HG02763 (cell line): ENCODE measurements at regions not wholly inside any gene's neighbourhood (a gene's known extent, or its start where the extent isn't known, plus 50 kb on each side); places are given as distances from the start of the nearest gene placed in this dataset.
"Not testable (repeated sequence)": the region's sequence is repeated elsewhere in the genome, so short reads cannot be mapped to it uniquely, and the experiment has no call there.

Experiments
- ATAC-seq: cut with Tn5 transposase; IDR thresholded peaks from one replicate; pipeline ENCODE4 v1.9.1; 2021; ENCODE audit warnings: mild to moderate bottlenecking, moderate library complexity; ENCODE audit not compliant: unreplicated experiment

DNA sequence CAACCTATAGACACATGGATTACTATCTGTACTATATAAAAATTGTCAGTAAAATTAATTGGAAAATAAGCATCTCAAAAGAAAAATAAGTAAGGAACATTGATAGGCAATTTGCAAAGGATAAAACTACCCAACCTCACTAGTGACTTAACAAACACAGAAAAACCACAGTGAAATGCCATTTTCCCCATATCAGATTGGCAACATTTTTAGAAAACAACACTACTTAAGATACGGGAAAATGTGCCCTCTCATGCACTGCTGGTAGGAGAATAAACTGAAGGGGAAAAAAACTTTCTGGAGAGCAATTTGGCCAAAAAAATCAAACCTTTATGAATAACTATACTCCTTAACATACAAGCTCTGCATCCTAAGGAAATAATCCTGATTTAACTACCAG, 254.0 kb downstream of the DEPDC1B start:
- ATAC-seq: no peak

DNA sequence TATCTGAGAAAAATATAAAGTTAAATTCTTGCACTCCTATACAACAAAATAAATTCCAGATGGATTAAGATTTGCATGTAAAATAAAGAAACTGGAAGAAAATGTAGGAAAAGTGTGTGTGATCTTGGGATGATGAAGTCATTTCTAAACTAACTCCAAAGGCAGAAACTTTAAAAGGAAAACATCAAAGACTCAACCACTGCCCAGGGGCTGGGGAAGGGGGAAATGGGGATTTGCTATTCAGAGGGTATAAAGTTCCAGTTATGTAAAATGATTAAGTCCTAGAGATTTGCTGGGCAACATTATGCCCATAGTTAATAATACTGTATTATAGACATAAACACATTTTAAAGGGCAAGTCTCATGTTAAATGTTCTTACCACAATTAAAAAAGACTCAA, 254.5 kb downstream of the DEPDC1B start:
- no peak for ATAC-seq

GRCh38 chr5:60444661-60445360, 255.2 kb downstream of the DEPDC1B start:
- ATAC-seq: no peak

GRCh38 chr5:60439552-60439951, 260.4 kb downstream of the DEPDC1B start:
- ATAC-seq: no peak

DNA sequence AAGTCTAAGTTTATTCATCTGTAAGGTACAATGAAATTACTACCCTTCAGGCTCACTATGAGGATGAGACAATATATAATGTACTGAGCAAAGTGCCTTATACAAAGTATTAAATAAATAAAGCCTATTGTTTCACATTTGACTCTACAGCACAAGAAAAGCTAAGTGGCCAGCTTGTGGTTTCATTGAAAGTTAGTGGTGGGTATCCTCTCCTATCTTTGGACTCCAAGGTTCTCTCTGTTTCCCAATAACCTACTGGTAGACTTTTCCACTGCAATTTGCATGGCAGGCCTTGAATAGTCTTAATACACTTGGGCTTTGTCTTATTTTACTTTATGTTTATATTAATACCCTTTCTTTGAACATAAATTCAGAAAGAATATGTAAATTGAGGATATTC, 262.7 kb downstream of the DEPDC1B start:
- no peak for ATAC-seq

DNA sequence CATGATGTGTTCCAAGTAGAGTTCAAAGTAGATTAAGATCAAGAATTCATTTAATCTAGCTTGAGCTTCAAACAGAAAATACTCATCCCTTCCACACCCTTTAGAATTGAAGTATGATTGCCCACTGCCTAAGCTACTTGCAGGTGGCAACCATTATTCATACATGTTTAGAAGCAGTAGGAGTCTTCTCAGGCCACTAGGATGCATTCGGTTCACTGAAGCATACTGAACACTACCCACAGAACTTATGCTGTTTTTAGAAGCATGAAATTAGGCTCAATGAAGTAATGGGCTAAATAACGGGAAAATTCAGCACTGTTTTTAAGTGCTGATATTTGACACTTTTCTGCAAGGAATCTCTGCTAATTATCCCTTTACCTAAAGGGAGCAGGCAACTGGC, 263.4 kb downstream of the DEPDC1B start:
- peak; percentile 70 for ATAC-seq

- no peak for ATAC-seq
Observed at GRCh38 chr5:60435808-60436207, 264.2 kb downstream of the DEPDC1B start.

DNA sequence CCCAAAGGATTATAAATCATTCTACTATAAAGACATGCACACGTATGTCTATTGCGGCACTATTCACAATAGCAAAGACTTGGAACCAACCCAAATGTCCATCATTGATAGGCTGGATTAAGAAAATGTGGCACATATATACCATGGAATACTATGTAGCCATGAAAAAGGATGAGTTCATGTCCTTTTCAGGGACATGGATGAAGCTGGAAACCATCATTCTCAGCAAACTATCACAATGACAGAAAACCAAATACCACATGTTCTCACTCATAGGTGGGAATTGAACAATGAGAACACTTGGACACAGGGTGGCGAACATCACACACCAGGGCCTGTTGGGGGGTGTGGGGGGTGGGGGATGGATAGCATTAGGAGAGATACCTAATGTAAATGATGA, 273.8 kb downstream of the DEPDC1B start:
- not testable (repeated sequence) for ATAC-seq

DNA sequence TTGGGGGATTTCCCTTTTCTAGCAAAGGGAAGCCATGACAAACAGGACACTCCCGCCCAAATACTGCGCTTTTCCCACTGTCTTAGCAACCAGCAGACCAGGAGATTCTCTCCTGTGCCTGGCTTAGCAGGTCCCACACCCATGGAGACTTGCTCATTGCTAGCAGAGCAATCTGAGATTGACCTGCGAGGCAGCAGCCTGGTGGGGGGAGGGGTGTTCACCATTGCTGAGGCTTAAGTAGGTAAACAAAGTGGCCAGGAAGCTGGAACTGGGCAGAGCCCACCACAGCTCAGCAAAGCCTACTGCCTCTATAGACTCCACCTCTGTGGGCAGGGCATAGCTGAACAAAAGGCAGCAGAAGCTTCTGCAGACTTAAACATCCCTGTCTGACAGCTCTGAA, 279.2 kb downstream of the DEPDC1B start:
- ATAC-seq: not testable (repeated sequence)

- ATAC-seq: no peak
Observed at GRCh38 chr5:60417500-60418181, 282.3 kb downstream of the DEPDC1B start.

- no peak for ATAC-seq
Observed at GRCh38 chr5:60415443-60415842, 284.5 kb downstream of the DEPDC1B start.

- no peak for ATAC-seq
Observed at GRCh38 chr5:60410427-60410826, 289.5 kb downstream of the DEPDC1B start.

DNA sequence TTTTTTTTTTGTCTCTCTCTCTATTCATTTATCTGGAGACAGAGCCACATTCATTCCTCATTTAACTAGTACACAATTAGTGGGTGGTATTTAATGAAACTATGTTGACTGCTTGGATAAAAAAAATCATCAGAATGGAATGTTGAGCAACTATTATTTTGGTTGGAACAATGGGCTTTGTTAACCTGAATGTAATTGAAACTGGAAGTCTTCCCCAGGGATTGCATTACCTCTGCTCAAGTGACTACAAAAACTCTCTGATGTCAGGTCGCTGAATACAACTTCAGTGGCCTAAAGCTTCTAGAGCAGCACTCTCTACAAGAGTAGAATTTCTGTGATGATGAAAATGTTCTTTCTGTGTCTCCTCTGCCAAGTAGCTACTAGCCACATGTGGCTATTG, 295.8 kb downstream of the DEPDC1B start:
- ATAC-seq: no peak

- no peak for ATAC-seq
Observed at GRCh38 chr5:60403343-60404006, 296.5 kb downstream of the DEPDC1B start.

DNA sequence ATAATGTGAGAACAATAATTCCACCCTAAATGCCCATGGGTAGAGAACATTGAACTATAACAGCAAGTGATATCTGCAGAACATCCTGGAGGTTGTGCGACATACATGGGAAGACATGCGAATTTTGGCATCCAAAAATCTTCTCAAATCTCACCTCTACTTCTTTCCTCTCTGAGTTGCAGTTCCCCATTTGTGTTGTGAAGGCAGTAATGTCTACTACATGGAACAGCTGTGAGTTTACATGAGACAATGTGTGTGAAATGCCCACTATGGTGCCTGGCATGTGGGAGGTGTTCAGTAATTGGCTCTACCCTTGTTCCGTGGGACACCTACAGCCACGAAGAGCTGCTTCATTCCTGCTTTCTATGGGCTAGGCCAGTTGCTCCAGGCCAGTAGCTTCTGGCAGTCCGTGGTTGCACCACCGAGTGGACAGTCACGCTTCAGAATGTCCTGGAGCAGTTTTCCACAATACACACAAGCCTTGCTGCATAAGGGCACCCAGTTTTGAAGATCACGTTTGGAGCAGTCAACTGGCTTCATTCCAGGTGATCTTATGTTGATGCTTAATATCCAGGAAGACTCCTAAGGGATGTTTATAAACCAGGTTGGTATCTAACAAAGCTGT, 297.7 kb downstream of the DEPDC1B start:
- no peak for ATAC-seq

DNA sequence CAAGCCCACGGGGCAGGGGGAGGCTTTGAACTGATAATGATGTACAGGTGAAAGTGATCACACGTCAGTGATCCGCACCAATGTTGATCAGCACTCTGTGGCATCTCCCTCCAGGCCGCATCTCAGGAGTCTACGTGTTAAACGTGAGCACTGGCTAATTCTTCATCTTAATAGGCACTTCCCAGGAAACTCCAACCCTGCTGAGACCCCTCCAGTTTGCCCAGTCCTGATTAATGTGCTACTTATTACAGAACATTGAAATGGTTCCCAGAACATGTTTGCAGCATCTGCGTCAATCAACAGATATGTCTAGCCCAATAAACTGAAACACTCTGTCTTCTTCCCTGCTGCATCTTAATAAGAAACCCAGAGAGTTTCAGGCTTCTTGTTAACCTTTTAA, 298.4 kb downstream of the DEPDC1B start:
- ATAC-seq: no peak

DNA sequence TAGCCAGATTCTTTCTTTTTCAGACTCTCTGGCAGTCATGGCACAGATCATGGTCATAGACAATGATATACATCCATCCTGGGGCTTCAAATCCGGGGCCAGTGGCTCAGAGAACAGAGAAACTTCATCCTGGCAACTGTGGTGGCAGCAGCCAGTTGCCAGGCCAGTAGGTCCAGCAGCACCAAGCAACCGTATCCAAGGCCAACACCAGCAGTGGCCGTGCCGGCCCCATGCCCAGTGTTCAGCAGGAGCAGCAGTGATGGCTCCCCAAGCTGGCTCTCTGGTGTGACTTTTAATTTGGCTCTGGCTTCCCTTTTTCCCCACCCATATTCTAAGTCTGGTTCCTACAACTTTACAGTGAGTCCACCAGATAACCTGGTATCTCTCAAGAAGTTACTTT, 300.5 kb downstream of the DEPDC1B start:
- ATAC-seq: no peak

DNA sequence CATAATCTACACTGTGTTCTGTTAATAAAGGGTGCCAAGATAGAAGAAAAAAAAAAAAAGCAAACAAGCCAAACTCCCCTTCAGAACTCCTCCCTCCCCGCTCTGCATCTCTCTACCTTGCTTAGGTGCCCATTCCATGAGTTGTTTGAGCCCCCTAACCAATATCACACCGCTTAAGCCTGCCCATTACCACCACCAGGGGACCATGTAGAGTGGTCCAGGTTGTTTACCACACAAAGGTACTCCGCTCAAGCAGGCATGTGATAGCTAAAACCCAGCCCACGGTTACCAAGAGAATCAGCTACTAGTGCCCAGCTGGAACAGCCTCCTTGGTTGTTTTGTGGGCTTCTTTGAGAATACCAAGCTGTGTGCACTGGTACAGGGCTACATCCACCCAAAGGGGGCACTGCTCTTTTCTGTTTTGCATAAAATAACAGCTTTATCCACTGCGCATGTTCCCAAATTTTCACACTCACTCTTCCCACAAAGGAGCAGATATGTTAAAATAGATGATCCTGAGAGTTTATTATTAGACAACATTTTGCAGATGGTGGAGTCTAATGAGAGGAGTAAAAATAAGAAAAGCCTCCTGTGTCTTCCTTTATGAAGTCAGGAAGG, 304.1 kb downstream of the DEPDC1B start:
- ATAC-seq: no peak

DNA sequence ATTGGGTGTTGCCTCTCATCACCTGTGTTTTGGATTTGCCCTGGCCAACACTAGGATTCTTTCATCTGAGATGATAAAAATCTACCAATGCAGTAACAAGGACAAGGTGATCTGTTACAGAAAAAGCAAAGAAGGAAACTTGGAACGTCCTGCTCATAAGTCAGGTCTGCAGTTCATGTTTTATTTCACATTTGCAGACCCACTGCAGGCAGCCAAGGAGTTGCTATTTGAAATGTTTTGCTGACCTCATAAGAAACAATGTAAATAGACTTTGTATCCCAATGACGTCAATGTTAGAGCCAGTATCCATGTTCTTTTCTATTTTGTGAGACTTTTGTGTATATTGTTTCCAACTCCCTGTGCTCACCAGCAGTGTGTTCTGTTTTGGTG, 312.9 kb downstream of the DEPDC1B start:
- ATAC-seq: no peak

DNA sequence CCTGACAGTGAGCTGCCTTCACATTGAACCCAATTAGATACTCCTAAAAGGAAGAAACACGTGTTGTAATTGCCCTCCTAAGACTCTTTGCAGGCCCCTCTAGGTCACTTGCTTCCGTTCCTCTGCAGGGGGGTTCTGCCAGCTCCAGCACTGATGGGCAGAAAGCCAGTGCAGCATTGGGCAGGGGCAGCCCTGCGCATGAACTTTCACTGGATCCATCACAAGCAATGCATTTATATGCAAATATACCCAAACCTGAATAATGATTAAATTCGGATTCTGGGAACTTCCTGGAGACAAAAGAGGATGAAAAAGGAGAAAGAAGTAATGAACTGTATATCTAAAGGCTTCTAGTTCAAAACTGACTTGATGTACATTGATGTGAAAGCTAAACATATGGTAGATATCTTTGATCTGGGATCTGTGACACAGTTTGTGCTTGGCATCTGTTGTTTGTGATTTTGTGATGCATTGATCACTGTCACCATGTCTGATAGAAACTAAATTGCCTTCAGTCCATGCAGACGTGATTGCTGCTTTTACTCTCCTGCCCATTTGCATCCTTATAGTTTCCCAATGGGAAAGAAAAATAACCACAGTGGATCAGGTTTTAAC, 313.4 kb downstream of the DEPDC1B start:
- no peak for ATAC-seq

DNA sequence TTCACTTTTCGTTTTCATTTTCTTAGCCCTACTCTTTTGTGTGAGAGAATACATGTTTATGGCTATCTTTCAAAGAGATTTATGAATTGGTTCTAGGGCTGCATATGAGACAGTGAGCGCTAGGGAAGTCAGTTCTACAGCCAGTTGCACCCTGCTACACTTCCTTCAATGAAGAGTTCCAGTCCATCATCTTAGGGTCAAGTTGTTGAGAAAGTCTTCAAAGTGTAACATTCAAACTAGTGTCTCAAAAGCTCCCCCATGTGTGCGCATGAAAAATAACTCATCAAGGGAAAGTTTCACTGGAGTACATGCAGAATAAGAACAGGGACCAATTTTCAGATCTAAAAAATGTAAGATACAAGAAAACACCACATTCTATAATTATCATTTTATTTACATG, 317.2 kb downstream of the DEPDC1B start:
- ATAC-seq: no peak
